CD4-positive, alpha-beta T cell (primary cell): ENCODE measurements at regions not wholly inside any gene's neighbourhood (a gene's known extent, or its start where the extent isn't known, plus 50 kb on each side); places are given as distances from the start of the nearest gene placed in this dataset.
"Not testable (repeated sequence)": the region's sequence is repeated elsewhere in the genome, so short reads cannot be mapped to it uniquely, and the experiment has no call there.

Experiments used
- ATAC-seq: fragments of 200-7000 bp; cut with Tn5 transposase; one replicate; pipeline ENCODE4 v1.10.0; 2022; ENCODE audit warnings: mild to moderate bottlenecking; ENCODE audit not compliant: poor library complexity
- CTCF ChIA-PET: fragments of 350-600 bp; sonication (Branson Sonifier 250); formaldehyde crosslinking; loops from one replicate; lab custom pipeline; 2021; ENCODE audit warnings: antibody characterized with exemption, inconsistent platforms; lab: Charles Lee
- POLR2A ChIA-PET: fragments of 350-600 bp; sonication (Branson Sonifier 250); formaldehyde crosslinking; loops from one replicate; lab custom pipeline; 2021; ENCODE audit warnings: antibody characterized with exemption, inconsistent platforms; lab: Charles Lee
- DNase-seq, 14 experiments: peaks; one replicate each; pipeline ENCODE4 v3.0.0-alpha.2; 2013 to 2020; ENCODE audit warnings: mixed read lengths in 2 of 14
- H3K27ac ChIP-seq, 2 donors: one replicate each; pipeline versions ENCODE4 v1.5.1 to v1.7.0; 2013; ENCODE audit warnings: low read length in 2 of 2, low read depth in 1 of 2, mild to moderate bottlenecking in 1 of 2
- H3K27me3 ChIP-seq, 2 experiments: 1 replicate in 1 of 2; 2 replicates in 1 of 2; pipeline versions ENCODE4 v1.6.1 to v1.7.0; 2013; ENCODE audit warnings: low read length in 2 of 2, control low read depth in 1 of 2, mild to moderate bottlenecking in 1 of 2, moderate library complexity in 1 of 2; ENCODE audit not compliant: insufficient read depth in 2 of 2, control insufficient read depth in 1 of 2
- H3K36me3 ChIP-seq: one replicate; pipeline ENCODE4 v1.6.1; 2013; ENCODE audit warnings: low read length, control low read depth; ENCODE audit not compliant: insufficient read depth
- H3K4me1 ChIP-seq: one replicate; pipeline ENCODE4 v1.6.1; 2013; ENCODE audit warnings: low read length, control low read depth; ENCODE audit not compliant: insufficient read depth
- H3K4me3 ChIP-seq: one replicate; pipeline ENCODE4 v1.5.1; 2013; ENCODE audit warnings: mild to moderate bottlenecking, low read length, moderate library complexity
- H3K9me3 ChIP-seq, 2 experiments: 1 replicate in 1 of 2; 2 replicates in 1 of 2; pipeline versions ENCODE4 v1.6.1 to v1.7.0; 2013; ENCODE audit warnings: low read length in 2 of 2, mild to moderate bottlenecking in 2 of 2, control low read depth in 1 of 2, moderate library complexity in 1 of 2; ENCODE audit not compliant: control insufficient read depth in 1 of 2, insufficient read depth in 1 of 2
- H3K27ac Mint-ChIP-seq: one replicate; pipeline ENCODE4 v1.8.0; 2020; ENCODE audit warnings: mixed read lengths
- H3K27me3 Mint-ChIP-seq: one replicate; pipeline ENCODE4 v1.8.0; 2021; ENCODE audit warnings: mixed read lengths
- H3K36me3 Mint-ChIP-seq: one replicate; pipeline ENCODE4 v1.8.0; 2021; ENCODE audit warnings: low read depth, mixed read lengths
- H3K4me1 Mint-ChIP-seq: one replicate; pipeline ENCODE4 v1.8.0; 2021; ENCODE audit warnings: low read depth, mixed read lengths
- H3K4me3 Mint-ChIP-seq: one replicate; pipeline ENCODE4 v1.8.0; 2020; ENCODE audit warnings: mild to moderate bottlenecking, mixed read lengths
- H3K9me3 Mint-ChIP-seq: one replicate; pipeline ENCODE4 v1.8.0; 2020; ENCODE audit warnings: mixed read lengths
- CTCF ChIP-seq: fragments of 200-600 bp; IDR thresholded peaks from one replicate; pipeline ENCODE4 v1.8.0; 2022; ENCODE audit warnings: antibody characterized with exemption, mild to moderate bottlenecking
- intact Hi-C, 2 experiments: fragments of 100-400 bp; cut with DNase I in 1 of 2; cut with micrococcal nuclease in 1 of 2; formaldehyde crosslinking; loops; one replicate each; pipeline versions ENCODE4 v1.15.1 to v1.9.0; 2023 to 2025; cut with DNase I, micrococcal nuclease

- DNase-seq (no peak), ATAC-seq (no peak)
- H3K4me3 Mint-ChIP-seq, result no peak overlapping the region
- no peaks in the 10 kb centered on the region for H3K36me3 Mint-ChIP-seq
- no peaks in the 10 kb centered on the region for H3K36me3 ChIP-seq
- H3K27me3 ChIP-seq, result peaks cover 0 to 6% of the 10 kb centered on the region in 2 experiments
- TF ChIP-seq CTCF, result no peak
- no peak overlapping the region for H3K27ac ChIP-seq
- H3K4me3 ChIP-seq, result no peak overlapping the region
- H3K4me1 Mint-ChIP-seq, result no peaks in the 10 kb centered on the region
- H3K4me1 ChIP-seq, result no peaks in the 10 kb centered on the region
- peaks cover 4% of the 10 kb centered on the region for H3K27me3 Mint-ChIP-seq
- no peak overlapping the region for H3K27ac Mint-ChIP-seq
- intact Hi-C loops, result no loop called here
- H3K9me3 Mint-ChIP-seq, result peaks cover 6% of the 10 kb centered on the region
- ChIA-PET CTCF (no interaction called here), POLR2A (no interaction called here)
- peaks cover 3% of the 10 kb centered on the region in 2 experiments for H3K9me3 ChIP-seq
These were observed 239.3 kb downstream of the RAB11FIP2 start for GRCh38 chr10:117807441-117807840.

GRCh38 chr10:117815816-117816215 is 230.9 kb downstream of the RAB11FIP2 start:
- H3K4me3 Mint-ChIP-seq, H3K27ac ChIP-seq, CTCF ChIA-PET, intact Hi-C loops, H3K9me3 ChIP-seq, H3K4me3 ChIP-seq, H3K4me1 Mint-ChIP-seq, DNase-seq, ATAC-seq, H3K36me3 Mint-ChIP-seq, H3K36me3 ChIP-seq, H3K27ac Mint-ChIP-seq, POLR2A ChIA-PET, H3K9me3 Mint-ChIP-seq, H3K4me1 ChIP-seq, H3K27me3 ChIP-seq: not testable (repeated sequence)
- H3K27me3 Mint-ChIP-seq, result peaks cover 14% of the 10 kb centered on the region

GRCh38 chr10:117817116-117817515 is 229.6 kb downstream of the RAB11FIP2 start:
- no peaks in the 10 kb centered on the region for H3K27me3 ChIP-seq
- POLR2A ChIA-PET, result interaction anchor here (1.0 kb wide), 1 partner anchor 21 kb away, joined by 3 read pairs; no protein-coding TSS in a partner anchor
- H3K4me1 ChIP-seq, result no peaks in the 10 kb centered on the region
- H3K27ac ChIP-seq, result no peak overlapping the region
- H3K9me3 ChIP-seq, result peaks cover 0 to 4% of the 10 kb centered on the region in 2 experiments
- H3K27ac Mint-ChIP-seq, result no peak overlapping the region
- H3K36me3 ChIP-seq, result no peaks in the 10 kb centered on the region
- H3K4me1 Mint-ChIP-seq, result no peaks in the 10 kb centered on the region
- no peak overlapping the region for H3K4me3 ChIP-seq
- H3K4me3 Mint-ChIP-seq, result no peak overlapping the region
- ATAC-seq (no peak), DNase-seq (no peak)
- peaks cover 4% of the 10 kb centered on the region for H3K9me3 Mint-ChIP-seq
- TF ChIP-seq CTCF, result no peak
- intact Hi-C loops, result no loop called here
- no peaks in the 10 kb centered on the region for H3K36me3 Mint-ChIP-seq
- peaks cover 14% of the 10 kb centered on the region for H3K27me3 Mint-ChIP-seq
- CTCF ChIA-PET, result no interaction called here

- TF ChIP-seq CTCF, result no peak
- H3K36me3 Mint-ChIP-seq, result no peaks in the 10 kb centered on the region
These were observed 228.0 kb downstream of the RAB11FIP2 start for GRCh38 chr10:117818721-117819120.

More at GRCh38 chr10:117818721-117819120, 228.0 kb downstream of the RAB11FIP2 start:
- Histone ChIP-seq H3K4me1 (no peaks in the 10 kb centered on the region), H3K27ac (no peak overlapping the region), H3K9me3 (peaks cover 0 to 4% of the 10 kb centered on the region in 2 experiments), H3K27me3 (no peaks in the 10 kb centered on the region), H3K4me3 (no peak overlapping the region), H3K36me3 (no peaks in the 10 kb centered on the region)
- H3K4me1 Mint-ChIP-seq, result no peaks in the 10 kb centered on the region
- H3K27ac Mint-ChIP-seq, result no peak overlapping the region
- no peak for ATAC-seq
- CTCF ChIA-PET, result no interaction called here
- H3K4me3 Mint-ChIP-seq, result no peak overlapping the region
- intact Hi-C loops, result no loop called here
- DNase-seq, result no peak
- H3K9me3 Mint-ChIP-seq, result no peaks in the 10 kb centered on the region
- POLR2A ChIA-PET, result no interaction called here
- H3K27me3 Mint-ChIP-seq, result peaks cover 14% of the 10 kb centered on the region
